Activated CD4-positive, alpha-beta T cell treated with anti-CD3 and anti-CD28 coated beads, Interleukin-2, amount 50 U/mL, for 24 hours (primary cell): ENCODE measurements at regions not wholly inside any gene's neighbourhood (a gene's known extent, or its start where the extent isn't known, plus 50 kb on each side); places are given as distances from the start of the nearest gene placed in this dataset.
A peak's percentile ranks its signal among the peaks of the same experiment; 100 is the strongest.

Experiments
- DNase-seq, 2 donors: peaks; one replicate each; pipeline ENCODE4 v3.0.0-alpha.2; 2020; ENCODE audit warnings: low read depth in 1 of 2, low spot score in 1 of 2

DNA sequence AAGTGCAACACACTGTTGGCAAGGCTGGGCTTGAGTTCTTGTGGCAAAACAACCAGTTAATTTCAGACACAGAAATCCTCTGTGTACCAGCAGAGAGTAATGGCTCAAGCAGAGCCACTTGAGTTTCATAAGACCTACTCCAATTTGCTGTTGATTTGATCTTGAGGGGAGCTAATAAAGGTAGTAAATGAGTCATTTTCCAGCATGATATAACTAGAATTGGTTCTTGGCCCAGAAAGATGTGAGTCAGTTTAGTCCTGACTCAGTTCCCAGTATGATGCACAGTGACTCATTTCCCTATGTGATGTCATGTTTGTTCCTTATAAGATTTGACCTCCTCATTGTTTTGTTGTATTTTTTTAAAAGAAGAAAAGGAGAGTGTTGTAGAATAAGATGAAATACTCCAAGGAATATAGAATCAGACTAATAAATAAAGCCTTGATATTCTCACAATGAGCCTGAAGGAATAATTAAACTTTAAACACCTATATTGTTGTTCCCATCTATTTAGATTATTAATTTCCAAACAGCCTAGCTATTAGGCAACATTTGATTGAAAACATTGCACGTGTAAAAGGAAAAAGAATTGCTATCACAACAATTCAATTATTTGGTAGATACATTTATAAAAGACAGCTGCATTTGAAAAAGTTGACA is 186.2 kb downstream of the REEP3 start:
- peak in 1 of 2 donors; percentile 57 for DNase-seq

DNA sequence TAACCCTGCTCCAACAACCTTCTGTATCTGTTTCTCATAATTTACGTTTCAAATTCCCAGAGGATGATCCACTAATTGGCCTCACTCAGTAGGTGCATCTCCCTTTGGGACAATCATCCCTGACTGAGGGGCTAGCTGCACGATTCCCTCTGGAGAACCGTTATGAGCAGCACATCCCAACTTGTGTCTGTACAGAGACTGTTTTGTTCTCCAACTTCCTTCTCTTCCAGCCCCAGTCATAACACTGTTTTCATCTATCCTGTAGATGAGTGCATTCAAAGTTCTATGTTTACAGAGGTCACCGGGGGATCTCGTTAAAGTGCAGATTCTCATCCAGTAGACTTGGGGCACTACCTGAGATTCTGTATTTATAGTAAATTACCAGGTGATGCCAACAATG is 187.2 kb downstream of the REEP3 start:
- DNase-seq = no peak

DNA sequence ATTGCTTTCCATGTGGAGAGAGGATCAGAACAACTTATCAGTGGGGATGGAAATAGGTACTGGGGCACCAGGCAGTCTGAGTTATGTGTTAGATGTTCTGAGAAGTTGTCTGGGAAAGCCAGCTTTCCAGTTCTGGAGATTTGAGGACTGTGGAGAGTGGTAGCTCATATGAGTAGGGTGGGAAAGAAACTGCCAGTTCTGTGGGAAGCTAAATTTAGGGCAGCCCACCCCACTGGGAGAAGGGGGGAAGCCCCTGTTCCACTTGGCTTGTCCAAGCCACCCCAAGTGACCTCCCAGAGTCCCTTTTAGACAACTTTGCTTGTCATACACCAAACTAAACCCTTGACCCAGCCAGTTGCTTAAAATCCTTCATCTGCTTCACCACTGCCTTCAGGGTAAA is 189.5 kb downstream of the REEP3 start:
- no peak for DNase-seq

DNA sequence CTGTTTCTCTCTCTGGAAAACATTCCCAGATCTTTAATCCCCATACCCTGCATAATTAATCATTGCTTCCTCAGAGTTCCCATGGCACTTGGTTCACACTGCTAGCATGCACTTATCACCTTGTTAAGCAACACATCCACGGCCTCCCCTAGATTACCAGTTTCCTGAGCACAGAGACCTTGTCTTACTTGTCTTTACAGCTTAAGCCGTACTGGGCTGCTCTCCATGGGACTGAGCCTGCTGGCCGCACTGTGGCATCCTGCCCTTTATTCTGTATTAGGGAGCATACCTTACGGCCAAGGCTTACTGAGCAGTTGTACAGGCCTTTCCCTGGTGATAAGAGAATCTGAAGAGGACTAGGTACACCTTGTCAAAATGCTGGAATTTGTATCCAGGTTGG is 190.2 kb downstream of the REEP3 start:
- DNase-seq = no peak

DNA sequence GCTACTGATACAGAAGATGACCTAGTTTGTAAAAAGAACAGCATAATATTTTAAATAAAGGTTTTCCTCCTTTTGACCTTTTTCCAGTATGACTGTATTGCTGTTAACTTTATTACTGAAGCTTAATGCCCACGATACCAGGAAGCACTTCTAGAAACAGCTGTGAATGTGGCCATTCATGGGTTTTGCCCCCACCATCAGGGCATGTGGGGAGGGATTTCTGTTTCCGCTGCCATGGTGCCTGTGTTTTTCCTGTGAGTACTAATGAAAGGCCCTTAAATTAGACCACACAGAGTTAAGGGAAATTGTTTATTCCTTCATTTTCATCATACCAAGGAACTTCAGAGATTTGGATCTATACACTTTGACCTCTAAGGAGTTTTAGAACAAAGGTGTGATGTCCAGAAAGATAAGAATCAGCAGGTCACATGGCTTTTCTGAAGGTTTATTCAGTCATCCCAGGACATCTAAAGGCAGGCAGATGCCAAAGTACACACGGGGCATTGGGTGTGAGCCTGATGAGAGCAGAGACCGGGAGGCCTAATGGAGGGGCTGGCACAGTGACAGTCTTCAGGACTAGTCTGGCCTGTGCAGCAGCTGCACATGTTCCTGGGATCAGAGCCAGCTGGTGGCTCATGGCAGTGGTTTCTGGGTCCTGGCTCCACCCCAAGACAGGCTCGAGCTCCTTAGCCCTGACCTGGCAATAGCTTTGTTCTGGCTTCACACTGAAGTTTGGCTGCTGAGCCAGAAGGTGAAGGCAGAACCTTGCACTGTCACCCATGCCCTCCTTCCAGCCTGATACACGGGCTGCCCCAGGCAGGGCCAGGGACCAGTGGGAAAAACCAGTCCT is 190.9 kb downstream of the REEP3 start:
- no peak for DNase-seq

DNA sequence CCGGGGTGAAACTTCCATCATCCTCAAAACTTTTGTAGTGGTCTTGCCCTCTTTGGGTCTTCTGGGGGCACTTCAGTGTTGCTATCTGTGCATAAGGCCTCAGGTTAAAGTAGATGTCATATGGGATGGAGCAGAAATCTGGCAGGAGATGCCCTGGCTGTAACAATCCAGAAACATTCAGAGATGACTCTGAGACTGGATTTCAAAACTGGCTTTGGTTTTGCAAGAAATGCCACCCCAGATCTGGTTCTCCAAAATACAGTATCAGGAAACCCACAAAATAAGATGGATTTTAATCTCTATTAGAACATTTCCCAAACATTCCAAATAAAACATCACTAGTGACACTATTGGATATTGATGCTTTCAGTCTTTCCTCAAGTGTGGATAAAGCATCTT is 191.5 kb downstream of the REEP3 start:
- no peak for DNase-seq

DNA sequence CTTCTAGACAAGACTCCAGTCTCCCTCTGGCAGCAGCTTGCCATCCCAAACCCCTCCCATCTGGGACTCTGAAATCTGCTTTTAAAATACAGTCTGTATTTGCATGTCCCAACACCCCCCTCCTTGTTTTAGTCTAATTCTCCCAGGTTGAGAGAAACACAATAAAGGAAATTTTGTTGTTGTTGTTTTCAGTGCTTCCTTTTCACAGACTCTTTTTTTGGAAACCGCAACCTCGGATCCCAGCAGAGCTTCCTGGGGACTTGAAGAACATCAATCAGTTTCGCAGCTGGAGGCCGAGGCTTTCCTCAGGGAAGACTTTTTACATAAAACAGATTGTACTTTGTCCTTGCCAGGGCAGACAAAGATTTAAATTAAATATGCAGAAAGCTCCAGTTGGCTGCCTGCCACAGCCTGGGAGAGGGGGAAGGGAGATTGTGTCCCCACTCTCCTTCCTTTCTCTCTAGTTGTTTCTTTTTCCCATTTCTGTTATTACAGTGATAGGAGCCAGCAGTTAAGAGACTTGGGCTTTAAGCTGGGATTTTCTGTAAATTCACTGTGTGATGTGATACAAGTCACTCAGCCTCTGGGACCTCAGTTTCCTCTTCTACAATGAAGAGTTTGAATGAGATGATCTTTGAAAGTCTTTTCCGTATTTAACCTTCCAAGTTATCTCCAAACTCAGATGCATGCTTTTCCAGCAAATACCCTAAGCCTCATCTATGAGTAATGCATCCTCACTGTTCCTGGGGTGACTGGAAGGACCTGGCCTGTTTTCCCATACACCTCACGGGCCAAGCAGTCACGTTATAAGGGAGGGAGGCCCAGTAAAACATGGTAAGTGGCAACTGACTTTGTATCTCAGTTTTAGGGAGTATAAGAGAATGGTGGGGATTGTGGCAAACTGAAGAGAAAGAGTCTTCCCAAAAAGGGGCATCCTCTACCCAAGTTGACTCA is 192.3 kb downstream of the REEP3 start:
- no peak for DNase-seq

DNA sequence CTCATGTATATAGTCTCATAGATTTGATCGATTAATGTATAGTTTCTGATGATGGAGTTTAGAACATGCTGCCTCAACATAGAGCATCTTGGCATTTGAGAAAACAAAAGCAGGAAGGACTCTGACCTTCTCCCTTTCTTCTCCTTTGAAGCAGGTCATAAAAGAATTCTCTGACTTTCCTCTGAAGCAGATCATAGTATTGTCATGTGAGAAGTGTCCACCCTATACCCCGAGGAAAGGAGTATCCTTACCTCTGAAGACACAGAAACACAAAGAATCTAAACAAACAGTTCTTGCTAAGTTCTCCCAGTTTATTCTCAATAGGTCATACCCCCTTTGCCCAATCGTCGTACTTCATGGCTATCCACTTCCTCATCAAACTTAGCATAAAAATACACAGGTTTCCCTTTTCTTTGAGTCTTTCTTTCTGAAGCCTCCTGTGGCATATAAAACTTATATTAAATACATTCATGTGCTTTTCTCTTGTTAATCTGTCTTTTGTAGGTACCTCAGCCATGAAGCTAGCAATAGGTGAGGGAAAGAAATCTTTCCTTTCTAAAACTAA is 194.9 kb downstream of the REEP3 start:
- DNase-seq = no peak

DNA sequence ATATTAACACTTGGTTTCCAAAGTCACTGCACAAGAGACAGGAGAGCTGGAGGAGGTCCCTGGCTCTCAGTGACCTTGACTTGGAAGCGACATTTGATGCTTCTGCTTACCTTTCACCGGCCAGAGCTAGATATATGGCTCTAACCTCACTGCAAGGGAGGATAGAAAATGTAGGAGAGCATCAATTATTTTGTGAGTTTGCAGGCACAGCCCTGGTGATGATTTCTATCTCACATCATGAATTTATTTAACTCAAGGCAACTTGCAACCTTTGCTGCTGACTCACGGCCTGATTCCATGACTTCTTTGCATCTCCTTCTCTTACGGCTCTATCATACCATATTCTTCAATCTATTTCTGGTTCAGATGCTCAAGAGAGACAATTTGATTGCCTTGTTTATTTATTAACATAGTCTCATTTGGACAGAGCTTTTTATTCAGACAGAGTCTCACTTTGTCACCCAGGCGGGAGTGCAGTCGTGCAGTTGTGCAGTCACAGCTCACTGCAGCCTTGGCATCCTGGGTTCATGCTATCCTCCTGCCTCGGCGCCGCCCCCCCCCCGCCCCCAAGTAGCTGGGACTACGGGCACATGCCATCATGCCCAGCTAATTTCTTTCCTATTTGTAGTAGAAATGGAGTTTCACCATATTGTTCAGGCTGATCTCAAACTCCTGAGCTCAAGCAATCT is 196.0 kb downstream of the REEP3 start:
- no peak for DNase-seq

DNA sequence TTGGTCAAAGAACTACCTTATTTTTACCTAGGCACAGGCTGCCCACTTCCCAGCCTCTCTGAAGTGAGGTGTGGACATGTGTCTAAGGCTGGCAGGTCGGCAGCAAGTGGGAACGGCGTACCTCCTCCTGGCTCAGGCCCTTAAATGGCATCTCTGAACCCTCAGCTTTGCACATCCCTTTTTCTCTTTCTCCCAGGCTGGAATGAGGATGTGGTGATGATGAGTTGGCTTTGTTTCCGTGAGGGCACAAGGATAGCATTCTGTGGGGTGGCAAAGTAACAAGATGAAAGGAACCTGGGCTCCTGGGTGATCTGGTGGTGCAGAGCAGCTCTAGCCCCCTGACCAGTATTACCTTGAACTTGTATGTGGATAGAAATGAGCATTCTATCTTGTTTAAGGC is 196.8 kb downstream of the REEP3 start:
- DNase-seq = no peak

DNA sequence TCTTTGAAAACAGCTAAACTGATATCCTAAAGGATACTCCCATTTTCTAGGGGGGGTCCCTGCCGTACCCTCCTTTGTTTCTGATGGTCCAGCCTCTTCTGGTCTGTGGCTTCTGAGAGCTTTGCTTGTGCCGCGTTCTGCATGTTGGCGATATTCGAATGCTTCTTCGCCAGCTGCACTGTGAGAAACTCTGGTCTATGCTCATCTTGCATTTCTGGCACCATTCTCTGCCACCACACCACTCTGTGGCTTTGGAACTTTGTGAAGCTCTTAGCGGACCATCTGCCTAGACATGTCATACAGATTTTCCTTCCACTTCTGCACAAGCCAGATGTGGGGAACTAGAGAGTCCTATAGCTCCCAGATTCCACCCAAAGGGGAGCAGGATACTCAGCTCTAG is 197.2 kb downstream of the REEP3 start:
- no peak for DNase-seq

DNA sequence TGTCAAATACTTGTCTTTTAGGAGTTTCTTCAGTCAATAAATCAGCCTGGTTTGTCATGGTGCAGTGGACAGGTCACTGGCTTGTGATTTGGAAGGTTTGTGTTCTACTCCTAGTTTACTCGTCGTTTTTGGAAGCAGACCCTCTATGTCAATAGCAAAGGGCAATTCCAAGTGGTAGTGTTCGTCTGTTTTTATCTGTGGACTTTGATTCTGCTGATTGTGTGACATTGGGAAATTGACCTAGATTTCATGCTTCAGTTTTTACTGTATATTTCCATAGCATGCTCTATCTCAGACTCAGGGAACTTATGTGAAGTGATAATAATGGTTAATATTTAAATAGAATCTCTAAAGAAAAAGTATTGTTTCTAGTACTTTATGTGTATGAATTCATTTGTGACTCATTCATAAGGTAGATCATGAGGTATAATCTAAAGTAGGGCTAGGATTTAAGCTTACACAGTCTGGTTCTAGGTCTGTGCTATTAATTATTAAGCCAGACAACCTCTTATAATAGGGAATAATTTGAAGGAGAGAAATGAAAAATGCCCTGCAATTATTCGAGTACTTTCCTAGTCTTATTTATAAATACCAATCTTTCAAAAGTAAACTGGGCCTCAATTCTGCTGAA is 198.1 kb downstream of the REEP3 start:
- no peak for DNase-seq

DNA sequence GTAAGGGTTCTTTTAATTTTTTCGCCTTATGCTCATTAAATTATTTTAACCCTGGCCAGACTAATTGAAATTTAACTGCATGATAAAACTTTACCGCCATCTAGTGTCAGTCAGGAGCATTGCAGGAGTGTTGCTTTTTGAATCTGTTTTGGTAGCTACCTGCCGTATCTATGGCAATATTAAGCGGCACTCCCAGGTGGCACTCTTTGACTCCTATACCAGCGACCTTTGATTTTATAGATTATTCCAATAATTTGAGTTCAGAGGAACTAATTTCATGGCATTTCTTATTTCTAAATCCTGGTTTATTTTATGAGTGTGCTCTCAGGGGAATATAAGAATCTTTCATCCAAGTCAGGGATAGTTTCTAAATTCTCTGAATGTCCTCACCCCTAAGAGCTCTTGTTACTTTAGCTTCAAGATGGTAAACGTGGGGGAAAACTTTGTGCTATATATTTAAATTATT is 198.9 kb downstream of the REEP3 start:
- DNase-seq = peak; percentile 24 to 62

DNA sequence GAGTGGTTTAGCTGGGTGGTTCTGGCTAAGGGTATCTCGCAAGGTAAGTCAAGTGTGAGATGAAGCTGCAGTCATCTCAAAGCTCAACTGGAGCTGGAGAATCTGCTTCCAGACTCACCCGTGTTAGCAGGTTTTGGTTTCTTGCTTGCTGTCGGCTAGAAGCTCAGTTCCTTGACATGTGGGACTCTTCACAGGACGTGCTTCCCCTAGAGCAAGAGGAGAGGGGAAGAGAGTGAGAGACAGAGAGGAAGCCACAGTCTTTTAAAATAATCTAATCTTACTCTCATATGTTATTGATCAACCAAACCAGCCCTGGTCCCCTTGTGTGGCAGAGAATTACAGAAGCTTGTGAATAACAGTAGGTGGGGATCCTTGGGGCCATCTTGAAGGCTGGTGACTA is 199.5 kb downstream of the REEP3 start:
- no peak for DNase-seq

DNA sequence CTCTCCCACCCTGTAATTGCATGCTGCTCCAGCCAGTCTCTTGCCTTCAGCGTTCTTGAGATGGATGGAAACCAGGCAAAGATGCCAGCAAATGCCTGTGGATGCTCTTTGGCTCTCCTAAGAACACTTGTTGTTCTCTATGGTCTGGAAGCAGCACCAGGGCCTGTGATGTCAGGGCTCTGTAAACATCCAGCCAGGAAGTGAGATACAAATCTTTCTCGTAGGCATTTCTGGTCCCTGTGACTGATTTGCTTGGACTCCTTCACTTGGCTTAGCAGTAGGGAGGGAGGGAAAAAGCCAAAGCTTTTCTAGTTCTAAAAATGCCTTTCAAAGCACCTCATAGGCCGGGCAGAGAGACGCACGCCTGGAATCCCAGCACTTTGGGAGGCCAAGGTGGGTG is 201.3 kb downstream of the REEP3 start:
- DNase-seq = no peak

DNA sequence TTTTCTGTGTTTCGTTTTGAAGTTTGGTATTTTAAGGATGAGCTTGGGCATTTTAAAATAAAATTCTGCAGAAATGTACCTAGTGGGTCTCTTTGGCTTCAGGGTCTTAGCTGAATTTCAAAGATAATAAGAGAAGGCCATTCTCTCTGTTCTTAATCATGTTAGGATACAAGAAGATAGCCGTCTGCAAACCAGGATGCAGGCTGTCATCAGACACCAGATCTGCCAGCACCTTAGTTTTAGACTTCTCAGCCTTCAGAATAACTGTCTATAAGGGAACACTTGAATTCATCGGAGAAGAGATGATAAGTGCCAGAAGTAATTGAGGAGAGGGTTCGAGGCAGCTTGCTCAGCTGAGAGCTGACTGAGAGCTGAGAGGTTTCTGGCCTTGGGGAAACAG is 202.1 kb downstream of the REEP3 start:
- DNase-seq = no peak

DNA sequence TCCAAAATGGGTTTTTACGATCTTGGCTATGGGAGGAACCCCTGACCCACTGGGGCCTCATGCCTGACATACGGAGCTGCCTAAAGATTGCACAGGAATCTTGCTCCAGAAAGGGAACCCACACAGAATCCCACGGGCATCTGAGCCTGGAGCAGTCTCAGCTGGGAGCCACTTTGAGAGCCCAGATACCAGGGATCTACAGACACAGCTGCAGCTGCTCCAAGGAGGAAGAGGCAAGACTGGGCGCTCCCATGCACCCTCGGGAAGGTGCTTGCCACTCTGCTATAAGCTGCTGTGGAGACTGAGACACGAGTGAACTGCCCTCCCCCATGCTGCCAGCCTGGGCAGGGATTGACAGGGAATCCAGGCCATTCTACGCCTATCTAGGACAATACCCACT is 202.5 kb downstream of the REEP3 start:
- no peak for DNase-seq

DNA sequence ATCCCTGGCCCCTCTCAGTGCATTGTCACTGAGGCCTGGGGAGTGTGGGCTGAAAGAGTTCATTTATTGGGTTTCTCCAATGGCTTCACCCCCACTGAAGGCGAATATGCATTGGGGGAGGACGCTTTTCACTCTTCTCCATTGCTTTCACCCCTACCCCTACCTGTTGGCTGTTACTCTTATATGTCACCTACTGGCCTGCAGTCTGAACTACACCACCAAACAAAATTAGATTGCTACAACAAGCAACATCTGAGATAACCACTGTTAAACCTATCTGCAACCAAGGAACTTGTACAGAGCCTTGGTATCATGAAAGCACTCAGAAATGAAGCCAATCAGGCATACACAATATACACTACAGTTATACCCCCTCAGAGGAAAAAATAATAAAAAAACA is 203.7 kb downstream of the REEP3 start:
- no peak for DNase-seq

DNA sequence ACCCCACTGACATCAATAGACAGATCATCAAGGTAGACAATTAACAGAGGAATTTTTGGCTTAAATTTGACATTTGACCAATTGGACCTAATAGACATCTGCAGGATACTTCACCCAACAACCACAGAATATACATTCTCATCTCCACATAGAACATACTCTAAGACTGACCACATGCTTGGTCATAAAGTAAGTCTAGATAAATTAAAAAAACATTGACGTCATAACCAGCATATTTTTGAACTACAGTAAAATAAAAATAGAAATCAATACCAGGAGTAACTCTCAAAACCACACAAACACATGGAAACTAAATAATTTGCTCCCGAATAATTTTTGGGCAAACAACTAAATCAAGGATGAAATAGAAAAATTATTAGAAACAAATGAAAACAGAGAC is 205.7 kb downstream of the REEP3 start:
- DNase-seq = no peak

DNA sequence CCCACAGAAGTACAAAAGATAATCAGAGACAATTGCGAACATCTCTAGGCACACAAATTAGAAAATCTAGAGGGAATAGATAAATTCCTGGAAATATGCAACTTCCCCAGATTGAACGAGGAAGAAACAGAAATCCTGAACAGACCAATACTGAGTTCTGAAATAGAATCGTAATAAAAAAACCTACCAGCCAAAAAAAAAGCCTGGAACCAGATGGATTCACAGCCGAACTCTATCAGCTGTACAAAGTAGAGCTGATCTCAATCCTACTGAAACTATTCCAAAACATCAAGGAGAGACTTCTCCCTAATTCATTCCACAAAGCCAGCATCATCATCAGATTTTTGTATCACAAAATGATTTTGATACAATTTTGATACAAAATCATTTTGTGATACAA is 206.4 kb downstream of the REEP3 start:
- no peak for DNase-seq
